ENCODE measurements at regions not wholly inside any gene's neighbourhood (a gene's known extent, or its start where the extent isn't known, plus 50 kb on each side); places are given as distances from the start of the nearest gene placed in this dataset.

- TF ChIP-seq CTCF (IDR thresholded peaks at IDR 0.05 in 4 of 5, conservative IDR thresholded peaks at IDR 0.05 in 1 of 5), result no peak
- TF ChIP-seq POLR2A (IDR thresholded peaks at IDR 0.05), result no peak
Observed at GRCh38 chr12:25817166-25817565, 141.3 kb upstream of the RASSF8 start.

Measured in gastrocnemius medialis (tissue), 4 donors.